Stimulated activated CD4-positive, alpha-beta T cell treated with anti-CD3 and anti-CD28 coated beads, Interleukin-4, amount 100 ng/mL, for 1 hour (primary cell): ENCODE measurements at regions not wholly inside any gene's neighbourhood (a gene's known extent, or its start where the extent isn't known, plus 50 kb on each side); places are given as distances from the start of the nearest gene placed in this dataset.

Experiments
- DNase-seq: peaks from one replicate; pipeline ENCODE4 v3.0.0-alpha.2; 2020

GRCh38 chr9:99282406-99282805, 60.3 kb downstream of the SEC61B start:
- DNase-seq = no peak

GRCh38 chr9:99285965-99286364, 63.9 kb downstream of the SEC61B start:
- DNase-seq = no peak

GRCh38 chr9:99286536-99286935, 64.5 kb downstream of the SEC61B start:
- DNase-seq = no peak

- DNase-seq = no peak
Measured at GRCh38 chr9:99287641-99288040, 65.6 kb downstream of the SEC61B start.

DNA sequence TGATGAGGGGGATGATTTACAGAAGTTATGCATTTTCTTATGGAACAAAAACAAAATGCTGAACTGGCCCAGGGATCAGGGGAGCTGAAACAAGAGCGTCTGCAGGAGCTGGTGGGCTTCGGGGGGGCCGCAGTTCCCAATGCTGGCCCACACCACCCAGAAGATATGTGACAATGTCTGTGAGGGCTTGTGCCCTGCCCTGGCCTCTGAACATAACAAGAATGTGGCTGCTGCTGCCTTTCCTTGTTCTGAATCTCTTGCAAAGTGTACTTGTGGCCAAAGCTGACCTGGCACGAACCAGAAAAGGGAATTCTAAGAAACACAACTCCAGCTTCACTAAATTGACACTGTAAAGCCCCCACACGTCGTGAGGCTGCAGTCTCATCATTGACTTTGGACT, 66.7 kb downstream of the SEC61B start:
- no peak for DNase-seq

DNA sequence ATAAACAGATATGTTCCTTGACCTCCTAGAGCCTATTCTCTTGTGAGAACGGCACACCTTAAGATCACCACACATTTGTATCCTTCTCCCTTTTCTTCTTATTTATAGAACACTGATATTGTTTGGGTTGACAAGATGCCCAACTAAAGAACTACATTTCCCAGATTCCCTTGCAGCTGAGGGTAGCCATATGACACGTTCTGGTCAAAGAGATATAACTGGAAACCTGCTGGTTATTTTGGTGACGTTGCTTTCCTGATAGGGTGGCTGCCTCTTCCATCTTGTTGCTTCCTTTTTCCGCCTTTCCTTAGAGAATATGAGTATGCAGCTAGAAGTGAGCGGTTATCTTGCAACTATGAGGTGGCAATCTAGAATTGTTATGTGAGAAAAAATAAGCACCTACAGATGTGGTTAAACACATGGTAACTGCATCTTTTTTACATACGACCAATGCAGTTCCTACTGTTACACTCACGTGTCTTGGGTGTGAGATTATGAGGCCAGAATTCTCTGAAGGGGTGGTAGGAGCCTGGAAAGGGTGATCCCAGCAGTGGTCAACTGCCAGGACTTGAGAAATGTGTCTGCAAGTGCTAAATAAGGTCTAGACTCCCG, 72.9 kb downstream of the SEC61B start:
- DNase-seq = no peak

- peak; percentile 24 for DNase-seq
Measured at GRCh38 chr9:99296291-99296951, 74.3 kb downstream of the SEC61B start.

DNA sequence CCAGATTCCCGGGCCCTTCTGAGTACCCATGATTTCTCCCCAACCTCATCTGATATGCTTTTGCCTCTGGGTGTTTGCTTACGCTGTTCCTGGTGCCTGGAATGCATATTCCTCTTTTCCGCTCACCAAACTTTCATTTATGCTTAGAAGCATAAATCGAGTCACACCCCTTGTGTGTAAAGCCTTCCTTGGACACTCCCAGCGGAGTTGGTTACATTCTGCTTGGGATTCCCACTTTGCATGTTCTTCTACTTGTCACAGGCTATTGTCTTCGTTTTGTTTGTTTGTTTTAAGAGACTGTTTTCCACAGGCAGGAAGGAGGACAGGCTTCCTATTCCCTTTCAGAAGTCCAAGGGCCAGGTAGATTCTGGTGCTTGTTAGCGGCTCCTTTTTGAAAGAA, 76.5 kb downstream of the SEC61B start:
- no peak for DNase-seq

DNA sequence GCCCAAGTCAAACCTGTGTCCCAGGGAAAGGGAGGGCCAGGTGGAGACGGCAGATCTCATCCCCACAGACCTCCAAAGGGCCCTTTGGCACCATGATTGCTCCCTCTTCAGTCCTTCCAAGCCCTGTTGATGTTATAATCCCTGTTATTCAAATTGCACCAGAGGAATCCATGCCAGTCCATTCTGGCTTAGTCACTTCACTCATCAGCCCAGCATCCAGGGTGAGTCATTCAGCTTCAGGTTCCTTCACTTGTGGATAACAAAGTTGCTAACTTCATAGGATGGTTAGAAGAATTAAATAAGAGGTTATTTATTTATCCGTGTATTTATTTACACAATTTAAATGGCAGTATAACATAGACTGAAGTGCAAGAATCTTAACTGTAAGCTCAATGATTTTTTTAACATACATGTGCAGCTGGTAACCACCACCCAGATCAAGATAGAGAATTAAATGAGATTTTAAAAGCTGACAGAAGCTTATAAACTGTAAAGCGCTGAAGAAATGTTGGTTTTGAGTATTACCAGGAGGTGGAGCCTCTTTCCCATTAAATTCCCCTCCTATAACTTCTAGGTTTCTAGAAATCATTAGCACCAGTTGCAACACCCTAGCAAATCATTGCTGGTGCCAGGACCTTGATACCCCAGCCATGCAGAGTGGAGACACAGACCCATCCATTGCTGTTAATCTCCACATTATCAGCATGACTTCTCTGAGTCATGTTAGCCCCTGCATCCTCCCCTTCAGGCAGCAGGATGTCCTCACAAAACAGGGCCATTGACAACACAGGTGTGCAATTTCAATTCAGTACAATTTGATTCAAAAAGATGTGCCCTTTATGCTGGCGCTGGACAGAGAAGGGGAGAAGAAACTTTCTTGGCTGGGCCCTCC, 77.4 kb downstream of the SEC61B start:
- no peak for DNase-seq

DNA sequence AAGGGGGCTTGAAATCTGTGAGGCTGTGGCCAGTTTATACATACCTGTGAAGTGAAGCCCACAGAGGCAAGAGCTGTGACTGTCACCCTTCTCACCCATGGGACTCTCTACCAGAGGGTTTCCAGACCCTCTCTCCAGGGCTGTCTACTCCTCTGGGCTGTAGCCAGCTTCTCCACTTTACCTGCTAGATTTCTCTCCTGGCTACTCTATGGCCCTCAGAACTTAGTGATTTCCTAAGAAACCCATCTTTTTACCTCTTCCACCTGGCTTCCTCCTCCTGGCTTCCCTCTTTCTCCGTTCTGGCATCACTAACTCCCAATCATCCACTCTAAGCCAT, 78.0 kb downstream of the SEC61B start:
- no peak for DNase-seq

DNA sequence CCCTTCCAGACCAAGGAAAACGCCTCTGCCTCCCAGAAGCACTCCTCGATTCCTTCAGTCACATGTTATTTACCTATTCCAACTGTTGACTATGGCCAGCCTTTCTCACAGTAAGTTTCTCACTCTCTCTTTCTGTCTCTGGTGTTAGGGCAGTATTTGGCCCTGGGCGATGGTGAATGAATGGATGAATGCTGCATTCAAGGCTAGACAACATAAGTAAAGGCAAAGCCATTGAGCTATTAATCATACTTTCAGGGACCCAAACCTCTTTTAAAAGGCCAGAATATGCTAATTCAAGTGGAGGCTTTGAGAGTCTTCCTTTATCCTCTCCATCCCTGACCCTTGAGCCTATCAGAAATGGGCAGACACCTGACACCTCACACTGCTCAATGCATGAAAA, 78.5 kb downstream of the SEC61B start:
- no peak for DNase-seq

DNA sequence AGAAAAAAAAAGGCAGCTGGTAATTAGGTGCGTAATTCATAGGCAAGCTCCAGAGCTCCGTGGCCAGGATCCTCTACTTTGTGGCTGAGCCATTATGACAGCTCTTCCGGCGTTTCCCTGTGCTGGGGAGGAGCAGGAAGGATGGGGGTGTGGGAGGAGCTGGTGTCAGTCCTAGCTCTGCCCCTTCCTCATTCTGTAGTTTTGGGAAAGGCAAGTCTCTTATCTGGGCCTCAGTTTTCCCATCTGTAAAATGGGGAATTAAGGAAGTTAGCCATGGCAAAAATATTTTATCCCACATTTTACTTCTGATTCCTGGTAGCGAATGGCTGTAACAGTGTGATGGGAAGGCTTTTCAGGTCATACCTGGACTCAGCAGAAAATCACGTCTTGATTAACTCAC, 81.1 kb downstream of the SEC61B start:
- no peak for DNase-seq

DNA sequence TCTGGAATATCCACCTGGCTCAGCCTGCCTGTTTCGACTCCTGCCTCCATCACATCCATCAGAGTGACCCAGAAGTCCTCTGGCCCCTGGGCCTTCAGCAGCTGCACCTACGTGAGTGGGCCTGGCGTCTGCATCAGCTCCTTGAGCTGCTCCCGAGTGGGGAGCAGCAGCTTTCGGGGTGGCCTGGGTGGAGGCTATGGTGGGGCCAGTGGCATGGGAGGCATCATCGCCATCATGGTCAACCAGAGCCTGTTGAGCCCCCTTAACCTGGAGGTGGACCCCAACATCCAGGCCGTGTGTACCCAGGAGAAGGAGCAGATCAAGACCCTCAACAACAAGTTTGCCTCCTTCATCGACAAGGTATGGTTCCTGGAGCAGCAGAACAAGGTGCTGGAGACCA, 83.0 kb downstream of the SEC61B start:
- no peak for DNase-seq

DNA sequence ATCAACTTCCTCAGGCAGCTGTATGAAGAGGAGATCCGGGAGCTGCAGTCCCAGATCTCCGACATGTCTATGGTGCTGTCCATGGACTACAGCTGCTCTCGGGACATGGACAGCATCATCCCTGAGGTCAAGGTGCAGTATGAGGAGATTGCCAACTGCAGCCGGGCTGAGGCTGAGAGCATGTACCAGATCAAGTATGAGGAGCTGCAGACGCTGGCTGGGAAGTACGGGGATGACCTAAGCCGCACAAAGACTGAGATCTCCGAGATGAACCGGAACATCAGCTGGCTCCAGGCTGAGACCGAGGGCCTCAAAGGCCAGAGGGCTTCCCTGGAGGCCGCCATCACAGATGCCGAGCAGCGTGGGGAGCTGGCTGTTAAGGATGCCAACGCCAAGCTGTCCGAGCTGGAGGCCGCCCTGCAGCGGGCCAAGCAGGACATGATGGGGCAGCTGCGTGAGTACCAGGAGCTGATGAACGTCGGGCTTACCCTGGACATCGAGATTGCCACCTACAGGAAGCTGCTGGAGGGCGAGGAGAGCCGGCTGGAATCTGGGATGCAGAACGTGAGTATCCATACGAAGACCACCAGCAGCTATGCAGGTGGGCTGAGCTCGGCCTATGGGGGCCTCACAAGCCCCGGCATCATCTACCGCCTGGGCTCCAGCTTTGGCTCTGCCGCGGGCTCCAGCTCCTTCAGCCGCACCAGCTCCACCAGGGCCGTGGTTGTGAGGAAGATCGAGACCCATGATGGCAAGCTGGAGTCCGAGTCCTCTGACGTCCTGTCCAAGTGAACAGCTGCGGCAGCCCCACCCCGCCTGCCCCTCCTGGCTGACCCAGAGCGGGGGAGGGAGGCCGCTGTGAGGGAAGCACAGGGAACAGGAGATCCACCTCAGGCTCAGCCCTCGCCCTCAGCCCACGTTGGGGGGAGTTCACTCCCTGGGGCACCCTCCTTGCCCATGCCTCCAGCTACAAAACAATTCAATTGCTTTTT, 84.0 kb downstream of the SEC61B start:
- DNase-seq = no peak

- no peak for DNase-seq
Measured at GRCh38 chr9:99307851-99308250, 85.8 kb downstream of the SEC61B start.

GRCh38 chr9:99309141-99309939, 87.3 kb downstream of the SEC61B start:
- DNase-seq = no peak

DNA sequence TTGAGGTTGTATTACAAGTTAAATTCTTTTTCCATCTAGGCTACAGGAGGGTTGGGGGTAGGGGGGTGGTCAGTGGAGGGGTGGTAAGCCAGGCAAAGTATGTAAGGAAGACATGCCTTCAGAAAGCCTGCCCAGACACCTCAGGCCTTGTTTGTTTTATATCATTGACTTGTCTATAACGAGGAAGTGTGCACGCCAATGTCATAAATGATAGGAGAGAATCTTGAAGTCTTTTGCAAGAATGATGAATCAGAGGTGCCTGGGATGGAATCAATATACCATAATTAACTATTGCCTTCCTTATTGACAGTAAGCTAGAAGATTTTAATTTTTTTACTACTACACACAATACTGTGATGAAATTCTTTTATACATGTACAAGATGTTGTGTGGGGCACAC, 90.7 kb downstream of the SEC61B start:
- DNase-seq = no peak

GRCh38 chr9:99319048-99319447, 97.0 kb downstream of the SEC61B start:
- DNase-seq = no peak

DNA sequence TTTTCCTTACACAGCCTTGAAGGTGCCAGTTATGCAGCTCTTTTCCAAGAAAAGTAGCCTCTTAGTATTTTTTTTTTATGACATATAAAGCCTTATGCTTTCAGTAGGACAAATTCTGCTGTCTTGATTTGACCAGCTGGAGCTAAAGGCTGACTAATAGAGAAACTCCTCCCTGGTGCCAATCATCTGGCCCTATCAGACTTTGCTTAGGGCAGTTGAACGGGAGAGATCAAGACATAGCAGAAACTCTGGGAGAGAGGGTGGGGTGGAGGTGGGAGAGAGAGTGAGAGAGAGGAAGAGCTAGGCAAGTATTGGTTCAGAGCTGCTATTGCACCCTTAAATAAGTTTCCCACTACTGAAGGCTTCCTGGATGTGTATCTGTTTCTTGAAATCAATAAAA, 100.2 kb downstream of the SEC61B start:
- no peak for DNase-seq

- DNase-seq = no peak
Measured at GRCh38 chr9:99326112-99326916, 104.2 kb downstream of the SEC61B start.

DNA sequence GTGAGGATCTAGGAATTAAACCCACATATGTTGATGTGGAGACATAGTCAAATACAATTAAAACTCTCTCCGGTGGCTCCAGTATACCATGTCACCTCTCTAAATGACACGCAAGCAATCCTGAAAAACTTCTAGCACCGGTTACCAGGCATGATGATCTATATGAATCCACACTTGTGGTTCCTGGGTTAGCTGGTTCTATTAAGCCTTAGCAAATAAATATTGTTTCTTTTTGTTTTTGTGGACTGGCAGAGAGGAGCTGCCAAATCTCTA, 104.8 kb downstream of the SEC61B start:
- no peak for DNase-seq
